AG04449 (cell line): ENCODE measurements at regions not wholly inside any gene's neighbourhood (a gene's known extent, or its start where the extent isn't known, plus 50 kb on each side); places are given as distances from the start of the nearest gene placed in this dataset.
"Not testable (repeated sequence)": the region's sequence is repeated elsewhere in the genome, so short reads cannot be mapped to it uniquely, and the experiment has no call there.

ENCODE experiments used
- CTCF ChIA-PET: fragments of 350-600 bp; formaldehyde crosslinking; extraction: SDS; loops from one replicate; lab custom pipeline; 2021; ENCODE audit warnings: antibody characterized with exemption; lab: Yijun Ruan, JAX
- POLR2A ChIA-PET: fragments of 400-600, 350-600 bp; formaldehyde crosslinking; extraction: SDS; loops from one replicate; lab custom pipeline; 2020; ENCODE audit warnings: antibody characterized with exemption, inconsistent platforms; lab: Yijun Ruan, JAX
- DNase-seq: peaks from one replicate; pipeline ENCODE4 v3.0.0-alpha.2; 2010; ENCODE audit warnings: low read depth, low spot score
- H3K4me3 ChIP-seq: 2 replicates; pipeline ENCODE4 v1.5.1; 2011; ENCODE audit warnings: low read depth, mild to moderate bottlenecking, control low read depth, low read length
- TF ChIP-seq, protein P1 (sequence below): IDR thresholded peaks from one replicate; pipeline ENCODE4 v1.5.1; 2011; ENCODE audit warnings: mild to moderate bottlenecking, moderate library complexity, low read length, control low read depth, inconsistent platforms; ENCODE audit not compliant: insufficient read depth; ENCODE audit errors: missing control alignments

GRCh38 chr18:59072727-59073421 lies 66.8 kb upstream of the SEC11C start:
- no peak overlapping the region for H3K4me3 ChIP-seq
- DNase-seq = no peak
- POLR2A ChIA-PET = no interaction called here
- CTCF ChIA-PET = interaction anchor here (1.1 to 18.8 kb wide), 6 partner anchors 9 to 297 kb away, joined by 3 to 1272 read pairs (median 56); partner anchors contain the start of gene SEC11C
- TF ChIP-seq, protein P1, sequence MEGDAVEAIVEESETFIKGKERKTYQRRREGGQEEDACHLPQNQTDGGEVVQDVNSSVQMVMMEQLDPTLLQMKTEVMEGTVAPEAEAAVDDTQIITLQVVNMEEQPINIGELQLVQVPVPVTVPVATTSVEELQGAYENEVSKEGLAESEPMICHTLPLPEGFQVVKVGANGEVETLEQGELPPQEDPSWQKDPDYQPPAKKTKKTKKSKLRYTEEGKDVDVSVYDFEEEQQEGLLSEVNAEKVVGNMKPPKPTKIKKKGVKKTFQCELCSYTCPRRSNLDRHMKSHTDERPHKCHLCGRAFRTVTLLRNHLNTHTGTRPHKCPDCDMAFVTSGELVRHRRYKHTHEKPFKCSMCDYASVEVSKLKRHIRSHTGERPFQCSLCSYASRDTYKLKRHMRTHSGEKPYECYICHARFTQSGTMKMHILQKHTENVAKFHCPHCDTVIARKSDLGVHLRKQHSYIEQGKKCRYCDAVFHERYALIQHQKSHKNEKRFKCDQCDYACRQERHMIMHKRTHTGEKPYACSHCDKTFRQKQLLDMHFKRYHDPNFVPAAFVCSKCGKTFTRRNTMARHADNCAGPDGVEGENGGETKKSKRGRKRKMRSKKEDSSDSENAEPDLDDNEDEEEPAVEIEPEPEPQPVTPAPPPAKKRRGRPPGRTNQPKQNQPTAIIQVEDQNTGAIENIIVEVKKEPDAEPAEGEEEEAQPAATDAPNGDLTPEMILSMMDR = no peak

DNA sequence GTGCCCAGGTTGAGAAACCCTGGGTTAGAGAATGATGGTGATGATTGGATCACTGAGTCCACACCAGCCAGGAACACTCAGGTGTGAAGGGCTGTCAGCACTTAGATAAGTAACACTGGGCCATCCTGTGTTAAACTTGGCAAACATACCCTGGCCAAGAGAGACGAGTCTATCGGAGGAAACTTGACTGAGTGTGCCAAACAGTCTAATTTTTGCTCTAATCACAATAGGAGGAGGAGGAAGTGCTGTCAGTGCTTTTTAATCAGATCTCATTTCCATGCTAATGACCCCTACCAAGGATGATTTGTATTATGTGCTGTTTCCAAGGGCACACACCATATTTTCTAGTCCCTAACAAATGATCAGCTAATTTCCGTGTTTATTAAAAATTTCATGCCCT lies 63.8 kb upstream of the SEC11C start:
- no peak for DNase-seq
- no peak overlapping the region for H3K4me3 ChIP-seq
- TF ChIP-seq, protein P1 = no peak
- ChIA-PET POLR2A (no interaction called here), CTCF (interaction anchor here (1.5 to 2.8 kb wide), 6 partner anchors 10 to 312 kb away, joined by 6 to 25 read pairs (median 10); no protein-coding TSS in a partner anchor)

DNA sequence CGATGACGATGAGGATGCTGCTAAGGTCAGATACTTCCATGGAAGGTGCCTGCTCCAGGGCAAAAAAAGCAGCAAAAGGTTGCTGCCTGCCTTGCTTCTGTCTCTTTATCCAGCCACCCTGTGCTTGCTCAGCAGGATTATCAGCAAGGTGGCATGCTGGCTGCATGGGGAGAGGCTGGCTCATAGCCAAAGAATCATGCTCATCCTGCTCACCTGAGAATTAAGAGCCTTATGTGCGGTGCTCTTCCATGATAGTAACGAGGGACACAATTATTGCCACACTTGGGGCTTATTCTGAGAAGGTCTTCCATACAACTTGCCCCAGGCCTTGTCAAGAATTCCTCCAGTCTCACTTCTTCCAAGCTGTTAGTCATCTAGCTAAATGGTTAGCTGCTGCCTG lies 60.4 kb upstream of the SEC11C start:
- TF ChIP-seq, protein P1 = no peak
- POLR2A ChIA-PET = no interaction called here
- CTCF ChIA-PET = interaction anchor here (0.7 to 11.5 kb wide), 3 partner anchors 9 to 311 kb away, joined by 4 to 136 read pairs (median 5); no protein-coding TSS in a partner anchor
- DNase-seq = no peak
- no peak overlapping the region for H3K4me3 ChIP-seq

DNA sequence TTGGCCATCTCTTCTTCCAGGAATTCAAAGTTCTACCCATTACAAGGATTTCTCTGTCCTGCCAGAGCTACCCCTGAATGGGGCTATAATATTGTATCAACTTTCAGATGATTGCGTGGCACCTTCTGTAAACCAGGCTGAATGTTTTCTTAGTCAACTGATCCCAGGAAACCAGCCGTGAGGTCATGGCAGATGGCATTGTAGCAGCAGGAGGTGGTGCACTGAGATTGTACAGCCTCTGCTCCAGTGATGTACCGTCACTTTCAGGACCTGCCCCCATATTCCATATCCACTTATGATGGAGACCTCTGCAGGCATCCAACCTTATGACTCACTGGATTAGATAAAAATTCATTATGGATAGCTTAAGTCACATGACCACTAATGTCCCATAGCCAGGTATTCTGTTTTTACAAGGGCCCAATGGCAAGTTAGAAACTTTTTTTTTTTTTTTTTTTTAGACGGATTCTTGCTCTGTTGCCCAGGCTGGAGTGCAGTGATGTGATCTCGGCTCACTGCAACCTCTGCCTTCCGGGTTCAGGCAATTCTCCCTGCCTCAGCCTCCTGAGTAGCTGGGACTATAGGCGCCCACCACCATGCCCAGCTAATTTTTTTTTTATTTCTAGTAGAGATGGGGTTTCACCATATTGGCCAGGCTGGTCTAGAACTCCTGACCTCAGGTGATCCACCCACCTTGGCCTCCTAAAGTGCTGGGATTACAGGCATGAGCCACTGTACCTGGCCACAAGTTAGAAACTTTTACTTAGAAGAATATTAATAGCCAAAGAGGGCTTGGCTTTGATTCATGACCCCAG lies 59.8 kb upstream of the SEC11C start:
- DNase-seq = not testable (repeated sequence)
- CTCF ChIA-PET = interaction anchor here (0.7 to 11.5 kb wide), 5 partner anchors 9 to 552 kb away, joined by 3 to 136 read pairs (median 4); no protein-coding TSS in a partner anchor

GRCh38 chr18:59083136-59083818 lies 56.4 kb upstream of the SEC11C start:
- DNase-seq = no peak
- TF ChIP-seq, protein P1 = no peak
- no peak overlapping the region for H3K4me3 ChIP-seq
- POLR2A ChIA-PET = interaction anchor here (0.6 kb wide), 1 partner anchor 544 kb away, joined by 3 read pairs; no protein-coding TSS in a partner anchor
- CTCF ChIA-PET = interaction anchor here (0.5 to 11.5 kb wide), 26 partner anchors 10 to 319 kb away, joined by 3 to 136 read pairs (median 6); partner anchors contain the start of gene RAX

More for the DNA sequence above, 59.8 kb upstream of the SEC11C start:
- POLR2A ChIA-PET, H3K4me3 ChIP-seq: not testable (repeated sequence)

DNA sequence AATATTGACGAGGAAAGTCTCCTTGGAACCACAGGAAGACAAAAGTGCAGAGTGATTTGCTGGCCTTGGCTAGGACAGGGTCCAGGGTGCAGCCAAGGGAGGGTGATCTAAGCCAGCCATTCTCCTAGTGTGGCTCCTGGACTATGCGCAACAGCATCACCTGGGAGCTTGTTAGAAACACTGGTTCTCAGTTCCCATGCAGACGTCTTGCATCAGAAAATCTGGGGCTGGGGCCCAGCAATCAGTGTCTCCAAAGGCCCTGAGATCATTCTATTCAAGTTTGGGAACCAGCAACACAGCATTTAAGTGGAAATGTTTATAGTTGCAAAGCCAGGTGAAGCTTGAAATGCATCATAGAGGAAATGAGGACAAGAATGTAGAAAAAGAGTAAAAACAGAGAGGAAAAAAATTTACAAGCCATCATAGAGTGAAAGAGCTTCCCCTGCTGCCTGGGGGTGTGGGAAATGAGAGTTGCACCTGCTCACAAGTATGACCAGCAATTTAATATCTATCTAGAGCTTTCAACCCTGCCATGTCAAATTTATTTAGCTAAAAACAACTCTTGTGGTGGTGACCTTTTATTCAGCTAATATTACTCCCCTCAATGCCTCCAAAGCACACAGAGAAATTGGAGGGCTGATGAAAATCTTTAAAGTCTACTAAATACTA lies 54.4 kb upstream of the SEC11C start:
- DNase-seq = no peak
- TF ChIP-seq, protein P1 = no peak
- ChIA-PET CTCF (interaction anchor here (0.7 to 11.5 kb wide), 30 partner anchors 8 to 738 kb away, joined by 3 to 136 read pairs (median 5); partner anchors contain the start of gene RAX), POLR2A (no interaction called here)
- H3K4me3 ChIP-seq = no peak overlapping the region
